ENCODE measurements at regions not wholly inside any gene's neighbourhood (a gene's known extent, or its start where the extent isn't known, plus 50 kb on each side); places are given as distances from the start of the nearest gene placed in this dataset.

DNA sequence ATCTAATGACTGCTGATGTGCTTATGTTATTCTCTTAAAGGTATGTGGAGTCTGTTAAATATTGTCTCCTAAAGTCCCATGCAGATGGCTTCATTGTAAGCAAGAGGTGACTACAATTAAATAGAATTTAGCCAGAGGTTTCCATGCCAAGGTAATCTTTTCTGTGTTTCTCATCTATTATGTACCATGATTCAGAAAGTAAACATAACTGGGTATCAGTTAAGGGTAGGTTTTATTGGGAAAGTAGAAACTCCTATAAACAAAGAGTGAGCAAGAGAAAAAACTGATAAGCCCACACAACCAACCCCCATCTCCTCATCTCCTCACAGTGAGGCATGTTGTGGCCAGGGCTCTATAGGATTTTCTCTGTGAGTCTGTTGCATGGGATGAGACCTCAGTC is 611.7 kb downstream of the SNAPC1 start:
- H3K27ac Mint-ChIP-seq = no peak overlapping the region
- DNase-seq (ENCODE audit: low spot score in 2 of 2, unreplicated experiment in 2 of 2) = no peak
- peaks cover 7% of the 10 kb centered on the region for H3K27me3 Mint-ChIP-seq (ENCODE audit: low read depth)
- no peaks in the 10 kb centered on the region for H3K4me1 Mint-ChIP-seq
- TF ChIP-seq, protein P1, sequence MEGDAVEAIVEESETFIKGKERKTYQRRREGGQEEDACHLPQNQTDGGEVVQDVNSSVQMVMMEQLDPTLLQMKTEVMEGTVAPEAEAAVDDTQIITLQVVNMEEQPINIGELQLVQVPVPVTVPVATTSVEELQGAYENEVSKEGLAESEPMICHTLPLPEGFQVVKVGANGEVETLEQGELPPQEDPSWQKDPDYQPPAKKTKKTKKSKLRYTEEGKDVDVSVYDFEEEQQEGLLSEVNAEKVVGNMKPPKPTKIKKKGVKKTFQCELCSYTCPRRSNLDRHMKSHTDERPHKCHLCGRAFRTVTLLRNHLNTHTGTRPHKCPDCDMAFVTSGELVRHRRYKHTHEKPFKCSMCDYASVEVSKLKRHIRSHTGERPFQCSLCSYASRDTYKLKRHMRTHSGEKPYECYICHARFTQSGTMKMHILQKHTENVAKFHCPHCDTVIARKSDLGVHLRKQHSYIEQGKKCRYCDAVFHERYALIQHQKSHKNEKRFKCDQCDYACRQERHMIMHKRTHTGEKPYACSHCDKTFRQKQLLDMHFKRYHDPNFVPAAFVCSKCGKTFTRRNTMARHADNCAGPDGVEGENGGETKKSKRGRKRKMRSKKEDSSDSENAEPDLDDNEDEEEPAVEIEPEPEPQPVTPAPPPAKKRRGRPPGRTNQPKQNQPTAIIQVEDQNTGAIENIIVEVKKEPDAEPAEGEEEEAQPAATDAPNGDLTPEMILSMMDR (IDR thresholded peaks at IDR 0.05; ENCODE audit: unreplicated experiment) = no peak
- H3K9me3 Mint-ChIP-seq = peaks cover 7% of the 10 kb centered on the region
- no peaks in the 10 kb centered on the region for H3K36me3 Mint-ChIP-seq
- no peak overlapping the region for H3K4me3 Mint-ChIP-seq

DNA sequence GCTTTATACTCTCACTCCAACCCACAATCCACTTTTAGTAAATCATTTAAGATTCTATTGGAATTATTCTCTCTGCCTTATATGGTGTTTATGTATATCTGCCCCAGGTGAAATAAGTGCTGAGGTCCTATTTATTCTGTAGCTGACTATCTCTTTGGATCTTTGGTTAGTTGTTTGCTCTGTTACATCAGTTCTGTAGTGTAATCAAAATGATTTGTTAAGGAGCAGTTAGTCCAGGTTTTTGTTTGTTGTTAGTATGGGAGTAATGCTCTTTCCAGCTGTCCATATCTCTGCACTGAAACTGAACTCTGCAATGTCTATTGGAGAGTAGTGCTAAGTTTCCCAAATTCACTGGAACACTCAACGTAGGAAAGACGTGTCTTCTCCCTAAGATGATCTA is 615.8 kb downstream of the SNAPC1 start:
- H3K27ac Mint-ChIP-seq = no peak overlapping the region
- peaks cover 7% of the 10 kb centered on the region for H3K9me3 Mint-ChIP-seq
- H3K4me3 Mint-ChIP-seq = no peak overlapping the region
- peaks cover 4% of the 10 kb centered on the region for H3K27me3 Mint-ChIP-seq (ENCODE audit: low read depth)
- H3K4me1 Mint-ChIP-seq = no peaks in the 10 kb centered on the region
- no peaks in the 10 kb centered on the region for H3K36me3 Mint-ChIP-seq
- TF ChIP-seq, protein P1 (IDR thresholded peaks at IDR 0.05; ENCODE audit: unreplicated experiment) = no peak
- DNase-seq (ENCODE audit: low spot score in 2 of 2, unreplicated experiment in 2 of 2) = no peak

DNA sequence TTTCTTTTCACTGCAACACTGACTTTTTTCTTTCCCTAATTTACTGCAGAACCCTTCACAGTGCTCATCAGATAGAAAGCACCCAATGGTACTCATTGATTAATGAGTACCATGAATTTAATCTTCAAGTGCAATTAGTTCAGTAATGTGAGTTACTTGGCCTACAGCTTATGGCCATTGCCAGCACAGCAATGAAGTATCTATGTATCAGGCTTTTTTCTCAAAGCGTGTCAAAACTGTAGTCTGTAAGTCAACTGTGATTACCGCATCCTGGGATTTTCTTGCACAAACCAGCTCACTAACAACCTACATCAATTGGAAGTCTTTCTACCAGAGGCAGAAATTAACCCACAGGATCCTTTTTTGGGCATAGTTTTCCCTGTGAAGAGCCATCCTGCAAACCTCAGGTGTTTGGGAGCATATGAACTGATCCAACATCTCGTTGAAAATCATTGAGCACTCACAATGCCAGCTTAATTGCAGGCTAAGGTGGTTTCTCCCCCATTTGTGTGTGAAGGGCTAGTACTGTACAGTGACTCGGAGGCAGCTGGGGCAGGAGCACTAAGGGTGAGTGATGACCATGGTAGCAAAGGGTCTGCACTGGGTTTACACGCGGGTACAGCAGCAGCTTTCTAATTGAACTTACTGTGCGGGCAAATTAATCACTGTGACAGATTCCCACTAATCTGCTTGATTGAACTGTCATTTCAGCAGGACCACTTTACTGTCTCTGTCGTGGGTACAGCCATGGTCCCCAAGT is 619.3 kb downstream of the SNAPC1 start:
- Mint-ChIP-seq H3K27me3 (ENCODE audit: low read depth) (peaks cover 3% of the 10 kb centered on the region), H3K27ac (no peak overlapping the region), H3K4me3 (no peak overlapping the region), H3K4me1 (no peaks in the 10 kb centered on the region), H3K9me3 (peaks cover 12% of the 10 kb centered on the region), H3K36me3 (no peaks in the 10 kb centered on the region)
- no peak for DNase-seq (ENCODE audit: low spot score in 2 of 2, unreplicated experiment in 2 of 2)
- TF ChIP-seq, protein P1 (IDR thresholded peaks at IDR 0.05; ENCODE audit: unreplicated experiment) = no peak

DNA sequence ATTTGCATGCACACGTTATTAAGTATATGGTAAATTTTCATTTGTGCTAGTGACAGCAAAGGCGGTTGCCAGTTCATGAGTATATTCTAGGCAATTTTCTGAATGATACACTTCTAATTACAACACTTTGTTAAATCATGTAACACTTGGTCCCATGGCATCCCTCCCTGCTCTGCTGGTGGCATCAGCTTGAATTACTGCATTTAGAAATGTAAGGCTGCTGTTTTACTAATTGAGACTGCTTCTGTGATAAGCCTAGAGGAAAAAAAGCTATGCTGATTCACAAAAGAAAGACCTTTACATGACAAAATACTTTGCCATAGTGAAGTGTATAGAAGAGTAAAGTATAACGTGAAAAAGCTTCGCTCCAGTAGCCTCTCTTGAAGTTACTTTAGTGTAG is 636.1 kb downstream of the KCNH5 start:
- Mint-ChIP-seq H3K36me3 (no peaks in the 10 kb centered on the region), H3K27me3 (ENCODE audit: low read depth) (no peaks in the 10 kb centered on the region), H3K4me1 (no peaks in the 10 kb centered on the region), H3K9me3 (peaks cover under 1% of the 10 kb centered on the region), H3K27ac (no peak overlapping the region), H3K4me3 (no peak overlapping the region)
- TF ChIP-seq, protein P1 (IDR thresholded peaks at IDR 0.05; ENCODE audit: unreplicated experiment) = no peak
- no peak for DNase-seq (ENCODE audit: low spot score in 2 of 2, unreplicated experiment in 2 of 2)

DNA sequence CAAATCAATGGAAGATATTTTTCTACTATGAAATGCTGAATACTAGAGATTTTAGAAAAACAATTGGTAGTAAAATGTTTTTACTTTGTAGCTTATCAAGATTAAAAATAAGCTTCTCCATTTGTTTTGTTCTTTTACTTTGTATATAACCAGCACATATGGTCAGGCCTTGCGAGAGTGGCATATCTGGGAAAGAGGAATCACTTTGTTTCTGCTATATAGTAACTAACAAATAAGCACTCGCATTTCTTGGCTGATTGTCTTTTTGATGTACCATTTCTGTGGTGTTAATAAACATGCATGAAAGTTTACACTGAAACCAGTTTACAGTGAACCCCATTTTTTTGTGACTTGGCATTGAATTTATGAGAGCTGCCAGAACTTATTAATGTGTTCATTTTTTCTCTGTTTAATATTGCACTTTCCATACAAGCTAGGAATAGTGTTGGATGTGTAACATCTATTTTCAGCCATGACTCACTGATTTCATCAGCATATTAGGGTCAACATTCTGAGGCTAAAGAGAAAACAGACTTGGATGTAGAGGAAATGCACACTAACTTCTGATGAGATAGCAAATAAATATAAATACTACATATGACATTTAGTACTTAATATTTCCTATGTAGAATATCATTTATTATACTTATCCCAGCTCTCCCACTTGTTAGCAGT is 635.5 kb downstream of the KCNH5 start:
- Mint-ChIP-seq H3K27ac (no peak overlapping the region), H3K36me3 (no peaks in the 10 kb centered on the region), H3K4me1 (no peaks in the 10 kb centered on the region), H3K4me3 (no peak overlapping the region), H3K9me3 (no peaks in the 10 kb centered on the region), H3K27me3 (ENCODE audit: low read depth) (no peaks in the 10 kb centered on the region)
- TF ChIP-seq, protein P1 (IDR thresholded peaks at IDR 0.05; ENCODE audit: unreplicated experiment) = no peak
- DNase-seq (ENCODE audit: low spot score in 2 of 2, unreplicated experiment in 2 of 2) = no peak
